Astrocyte (in vitro differentiated cells and primary cell): ENCODE measurements at regions not wholly inside any gene's neighbourhood (a gene's known extent, or its start where the extent isn't known, plus 50 kb on each side); places are given as distances from the start of the nearest gene placed in this dataset.

Experiments used
- DNase-seq: peaks from one replicate; pipeline ENCODE4 v3.0.0-alpha.2; 2010; ENCODE audit warnings: low read depth
- FAIRE-seq: peaks from 2 replicates; lab custom pipeline; 2011; peaks lifted over from hg19 to GRCh38; lab: Jason Lieb, UNC
- H2AFZ ChIP-seq: 2 replicates; pipeline ENCODE4 v1.6.0; 2012; ENCODE audit warnings: low read depth, low read length, inconsistent platforms
- H3K27ac ChIP-seq: 2 replicates; pipeline ENCODE4 v1.5.1; 2011; ENCODE audit warnings: low read depth, low read length, inconsistent platforms
- H3K27me3 ChIP-seq: 2 replicates; pipeline ENCODE4 v1.6.0; 2011; ENCODE audit warnings: low read length, inconsistent platforms; ENCODE audit not compliant: insufficient read depth
- H3K36me3 ChIP-seq: 2 replicates; pipeline ENCODE4 v1.5.1; 2011; ENCODE audit warnings: low read length, inconsistent platforms; ENCODE audit not compliant: insufficient read depth
- H3K4me1 ChIP-seq: 2 replicates; pipeline ENCODE4 v1.5.1; 2011; ENCODE audit warnings: low read length, inconsistent platforms; ENCODE audit not compliant: insufficient read depth
- H3K4me2 ChIP-seq: 2 replicates; pipeline ENCODE4 v1.6.0; 2012; ENCODE audit warnings: low read length, inconsistent platforms
- H3K4me3 ChIP-seq: 2 replicates; pipeline ENCODE4 v1.5.1; 2011; ENCODE audit warnings: low read depth, mild to moderate bottlenecking, low read length, inconsistent platforms; ENCODE audit not compliant: insufficient read depth
- H3K79me2 ChIP-seq: 2 replicates; pipeline ENCODE4 v1.6.0; 2012; ENCODE audit warnings: mild to moderate bottlenecking, low read length, inconsistent platforms; ENCODE audit not compliant: insufficient read depth
- H3K9ac ChIP-seq: 2 replicates; pipeline ENCODE4 v1.6.0; 2012; ENCODE audit warnings: mild to moderate bottlenecking, low read length, inconsistent platforms
- H3K9me3 ChIP-seq: 2 replicates; pipeline ENCODE4 v1.5.1; 2012; ENCODE audit warnings: low read depth, mild to moderate bottlenecking, low read length, inconsistent platforms; ENCODE audit not compliant: insufficient read depth
- H4K20me1 ChIP-seq: 2 replicates; pipeline ENCODE4 v1.6.0; 2012; ENCODE audit warnings: low read length, inconsistent platforms; ENCODE audit not compliant: insufficient read depth
- H3K27ac Mint-ChIP-seq: one replicate; pipeline ENCODE4 v1.8.0; 2021; ENCODE audit warnings: mild to moderate bottlenecking, mixed read lengths; ENCODE audit not compliant: unreplicated experiment
- H3K27me3 Mint-ChIP-seq: one replicate; pipeline ENCODE4 v1.8.0; 2021; ENCODE audit warnings: low read depth, mixed read lengths; ENCODE audit not compliant: unreplicated experiment
- H3K36me3 Mint-ChIP-seq: one replicate; pipeline ENCODE4 v1.8.0; 2021; ENCODE audit warnings: low read depth, mixed read lengths; ENCODE audit not compliant: unreplicated experiment
- H3K4me1 Mint-ChIP-seq: one replicate; pipeline ENCODE4 v1.8.0; 2021; ENCODE audit warnings: low read depth, mixed read lengths; ENCODE audit not compliant: unreplicated experiment
- H3K4me3 Mint-ChIP-seq: one replicate; pipeline ENCODE4 v1.8.0; 2021; ENCODE audit warnings: mild to moderate bottlenecking, moderate library complexity, mixed read lengths; ENCODE audit not compliant: unreplicated experiment
- H3K9me3 Mint-ChIP-seq: one replicate; pipeline ENCODE4 v1.8.0; 2021; ENCODE audit warnings: mild to moderate bottlenecking, mixed read lengths; ENCODE audit not compliant: unreplicated experiment
- CTCF ChIP-seq: IDR thresholded peaks from 2 replicates; pipeline ENCODE4 v1.5.1; 2011; ENCODE audit warnings: low read depth, mild to moderate bottlenecking, inconsistent platforms, low read length, moderate library complexity; ENCODE audit not compliant: insufficient read depth
- EZH2 ChIP-seq: IDR thresholded peaks from 2 replicates; pipeline ENCODE4 v1.6.1; 2012; ENCODE audit warnings: mild to moderate bottlenecking, low read length, inconsistent platforms; ENCODE audit not compliant: insufficient read depth

GRCh38 chr13:82850644-82851043, 1031.6 kb downstream of the SLITRK1 start:
- no peaks in the 10 kb centered on the region for H4K20me1 ChIP-seq
- no peaks in the 10 kb centered on the region for H3K4me1 ChIP-seq
- DNase-seq = no peak
- Mint-ChIP-seq H3K36me3 (no peaks in the 10 kb centered on the region), H3K4me1 (no peaks in the 10 kb centered on the region), H3K27me3 (no peaks in the 10 kb centered on the region), H3K4me3 (no peak overlapping the region), H3K9me3 (no peaks in the 10 kb centered on the region), H3K27ac (no peak overlapping the region)
- H3K4me2 ChIP-seq = no peak overlapping the region
- H3K27ac ChIP-seq = no peak overlapping the region
- H3K36me3 ChIP-seq = no peaks in the 10 kb centered on the region
- no peak overlapping the region for H2AFZ ChIP-seq
- H3K9me3 ChIP-seq = no peaks in the 10 kb centered on the region
- TF ChIP-seq CTCF = no peak
- no peaks in the 10 kb centered on the region for H3K27me3 ChIP-seq
- no peak overlapping the region for H3K4me3 ChIP-seq
- H3K79me2 ChIP-seq = no peaks in the 10 kb centered on the region
- no peak for FAIRE-seq
- H3K9ac ChIP-seq = no peak overlapping the region

- FAIRE-seq (no peak), DNase-seq (no peak)
- Histone ChIP-seq H3K27ac (no peak overlapping the region), H3K4me3 (no peak overlapping the region), H3K4me1 (no peaks in the 10 kb centered on the region), H3K9ac (no peak overlapping the region), H3K27me3 (no peaks in the 10 kb centered on the region), H3K9me3 (no peaks in the 10 kb centered on the region), H3K36me3 (no peaks in the 10 kb centered on the region), H3K4me2 (no peak overlapping the region), H3K79me2 (no peaks in the 10 kb centered on the region), H4K20me1 (no peaks in the 10 kb centered on the region), H2AFZ (no peak overlapping the region)
- Mint-ChIP-seq H3K4me3 (no peak overlapping the region), H3K4me1 (no peaks in the 10 kb centered on the region), H3K9me3 (no peaks in the 10 kb centered on the region), H3K27ac (no peak overlapping the region), H3K36me3 (no peaks in the 10 kb centered on the region), H3K27me3 (no peaks in the 10 kb centered on the region)
- TF ChIP-seq CTCF (no peak), EZH2 (no peak)
Measured at GRCh38 chr13:82848766-82849165, 1033.5 kb downstream of the SLITRK1 start.

DNA sequence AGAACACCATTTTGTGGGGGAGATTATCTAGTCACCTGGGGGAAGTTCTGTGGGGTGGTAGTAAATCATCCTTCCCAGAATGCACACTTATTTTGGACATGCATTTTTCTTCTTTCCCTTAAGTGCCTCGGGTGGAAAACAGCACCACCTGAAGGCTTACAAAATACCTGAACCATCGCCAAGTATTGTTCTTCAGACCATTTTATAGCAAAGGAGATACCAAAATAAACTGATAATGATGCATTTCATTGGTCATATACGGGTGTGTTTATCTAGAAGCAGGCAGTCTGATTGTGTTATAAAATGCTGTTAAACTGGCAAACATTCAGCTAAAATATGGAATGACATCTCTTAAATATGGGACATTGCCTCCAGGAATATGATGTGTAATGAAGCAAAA, 1034.7 kb downstream of the SLITRK1 start:
- H3K4me2 ChIP-seq = no peak overlapping the region
- Mint-ChIP-seq H3K27me3 (no peaks in the 10 kb centered on the region), H3K27ac (no peak overlapping the region), H3K4me1 (no peaks in the 10 kb centered on the region), H3K4me3 (no peak overlapping the region), H3K36me3 (no peaks in the 10 kb centered on the region), H3K9me3 (no peaks in the 10 kb centered on the region)
- H3K9me3 ChIP-seq = no peaks in the 10 kb centered on the region
- H3K9ac ChIP-seq = no peak overlapping the region
- H3K27ac ChIP-seq = no peak overlapping the region
- no peak for TF ChIP-seq EZH2
- H3K4me3 ChIP-seq = no peak overlapping the region
- no peaks in the 10 kb centered on the region for H3K27me3 ChIP-seq
- no peaks in the 10 kb centered on the region for H3K4me1 ChIP-seq
- H3K36me3 ChIP-seq = no peaks in the 10 kb centered on the region
- no peaks in the 10 kb centered on the region for H4K20me1 ChIP-seq
- FAIRE-seq = no peak
- DNase-seq = no peak
- no peak overlapping the region for H2AFZ ChIP-seq
- H3K79me2 ChIP-seq = no peaks in the 10 kb centered on the region
